SK-N-SH (cell line): ENCODE measurements at regions not wholly inside any gene's neighbourhood (a gene's known extent, or its start where the extent isn't known, plus 50 kb on each side); places are given as distances from the start of the nearest gene placed in this dataset.
A peak's percentile ranks its signal among the peaks of the same experiment; 100 is the strongest.

Source experiments
- CTCF ChIA-PET: fragments of 300-600, 350-600 bp; formaldehyde crosslinking; extraction: SDS; loops from one replicate; lab custom pipeline; 2021; lab: Yijun Ruan, JAX
- POLR2A ChIA-PET: fragments of 350-600 bp; sonication (Branson Sonifier 250); formaldehyde crosslinking; extraction: SDS; loops from one replicate; lab custom pipeline; 2020; ENCODE audit warnings: antibody characterized with exemption, inconsistent platforms; lab: Yijun Ruan, JAX
- DNase-seq: peaks from one replicate; pipeline ENCODE4 v3.0.0; 2012
- H2AFZ ChIP-seq: fragments of 200-600 bp; sonication (generic); 2 replicates; pipeline ENCODE4 v1.8.1; 2016; ENCODE audit warnings: antibody characterized with exemption, mild to moderate bottlenecking, low read depth
- H3F3A ChIP-seq: fragments of 200-600 bp; sonication (generic); replicated peaks from 2 replicates; pipeline ENCODE3; 2016; ENCODE audit warnings: antibody characterized with exemption, mild to moderate bottlenecking; ENCODE audit not compliant: insufficient read depth
- H3K27ac ChIP-seq, 2 experiments: fragments of 200-500 bp in 1 of 2; fragments of 200-600 bp in 1 of 2; sonication (Bioruptor generic) in 1 of 2; sonication (generic), shearing (Covaris generic) in 1 of 2; 2 replicates each; pipeline versions ENCODE4 v1.5.1 to v1.6.1; 2014 to 2016; ENCODE audit warnings: low read depth in 2 of 2, inconsistent platforms in 1 of 2, low read length in 1 of 2, mild to moderate bottlenecking in 1 of 2, mixed read lengths in 1 of 2
- H3K27me3 ChIP-seq: fragments of 200-600 bp; sonication (generic), shearing (Covaris generic); 2 replicates; pipeline ENCODE4 v1.6.1; 2016; ENCODE audit warnings: mixed run types; ENCODE audit not compliant: insufficient read depth
- H3K36me3 ChIP-seq, 2 experiments: fragments of 200-500 bp in 1 of 2; fragments of 200-600 bp in 1 of 2; sonication (Bioruptor generic) in 1 of 2; sonication (generic) in 1 of 2; replicated peaks in 1 of 2; 2 replicates each; pipeline versions ENCODE3 to v1.5.1; 2014 to 2016; ENCODE audit warnings: low read length in 1 of 2, mild to moderate bottlenecking in 1 of 2; ENCODE audit not compliant: insufficient read depth in 2 of 2, control insufficient read depth in 1 of 2
- H3K4me1 ChIP-seq, 2 experiments: fragments of 200-500 bp in 1 of 2; fragments of 200-600 bp in 1 of 2; sonication (Bioruptor generic) in 1 of 2; sonication (generic), shearing (Covaris generic) in 1 of 2; 2 replicates each; pipeline versions ENCODE4 v1.5.1 to v1.6.1; 2014 to 2016; ENCODE audit warnings: low read depth in 1 of 2, low read length in 1 of 2, mixed run types in 1 of 2; ENCODE audit not compliant: insufficient read depth in 2 of 2, control insufficient read depth in 1 of 2
- H3K4me2 ChIP-seq: fragments of 200-600 bp; sonication (generic), shearing (Covaris generic); 2 replicates; pipeline ENCODE4 v1.6.1; 2017; ENCODE audit warnings: mixed run types
- H3K4me3 ChIP-seq, 2 experiments: fragments of 200-500 bp in 1 of 2; fragments of 200-600 bp in 1 of 2; sonication (Bioruptor generic) in 1 of 2; sonication (generic), shearing (Covaris generic) in 1 of 2; 2 replicates each; pipeline versions ENCODE4 v1.5.1 to v1.8.1; 2014 to 2016; ENCODE audit warnings: low read depth in 2 of 2, inconsistent platforms in 1 of 2, low read length in 1 of 2, mild to moderate bottlenecking in 1 of 2, mixed read lengths in 1 of 2, moderate library complexity in 1 of 2
- H3K79me2 ChIP-seq: fragments of 200-600 bp; sonication (generic); 2 replicates; pipeline ENCODE4 v1.8.1; 2017; ENCODE audit warnings: mild to moderate bottlenecking; ENCODE audit not compliant: insufficient read depth
- H3K9ac ChIP-seq: fragments of 200-600 bp; sonication (generic); 2 replicates; pipeline ENCODE4 v1.6.1; 2017; ENCODE audit warnings: mixed run types
- H3K9me2 ChIP-seq: fragments of 200-600 bp; sonication (generic); 2 replicates; pipeline ENCODE4 v1.6.1; 2017; ENCODE audit warnings: mixed run types
- H3K9me3 ChIP-seq: fragments of 200-600 bp; sonication (generic); 2 replicates; pipeline ENCODE4 v1.6.1; 2017; ENCODE audit warnings: mixed run types, mild to moderate bottlenecking, moderate library complexity
- H4K20me1 ChIP-seq: fragments of 200-600 bp; sonication (generic); 2 replicates; pipeline ENCODE4 v1.6.1; 2017; ENCODE audit warnings: mild to moderate bottlenecking, mixed run types; ENCODE audit not compliant: insufficient read depth
- CHD2 ChIP-seq: fragments of 150-350 bp; IDR thresholded peaks from 2 replicates; pipeline ENCODE4 v1.6.1; 2018; ENCODE audit warnings: low read length; ENCODE audit not compliant: partially characterized antibody
- ELF1 ChIP-seq: IDR thresholded peaks from 2 replicates; pipeline ENCODE4 v1.4.0; 2012
- EP300 ChIP-seq, 2 experiments: IDR thresholded peaks; 2 replicates each; pipeline versions ENCODE4 v1.4.0 to v1.6.1; 2012; ENCODE audit warnings: borderline replicate concordance in 1 of 2, low read depth in 1 of 2, low read length in 1 of 2
- EZH2phosphoT487 ChIP-seq: fragments of 200-600 bp; sonication (generic); IDR thresholded peaks from 2 replicates; pipeline ENCODE4 v1.6.1; 2017; ENCODE audit warnings: low read depth, mixed run types, mild to moderate bottlenecking, antibody characterized with exemption, moderate library complexity, borderline replicate concordance
- FOSL2 ChIP-seq: IDR thresholded peaks from 2 replicates; pipeline ENCODE4 v1.4.0; 2012; ENCODE audit warnings: low read depth, mild to moderate bottlenecking, moderate library complexity, borderline replicate concordance
- FOXJ3 ChIP-seq: sonication (generic); formaldehyde crosslinking; IDR thresholded peaks from 2 replicates; pipeline ENCODE4 v1.5.1; 2020; ENCODE audit warnings: mild to moderate bottlenecking, missing genetic modification reagents
- FOXM1 ChIP-seq: IDR thresholded peaks from 2 replicates; pipeline ENCODE4 v1.4.0; 2012; ENCODE audit warnings: low read depth, mild to moderate bottlenecking
- GABPA ChIP-seq: IDR thresholded peaks from 2 replicates; pipeline ENCODE4 v1.4.0; 2012; ENCODE audit warnings: low read depth, mild to moderate bottlenecking
- JUND ChIP-seq: IDR thresholded peaks from 2 replicates; pipeline ENCODE4 v1.4.0; 2012
- MEF2A ChIP-seq: IDR thresholded peaks from 2 replicates; pipeline ENCODE4 v1.4.0; 2012; ENCODE audit warnings: low read depth, borderline replicate concordance
- NFIC ChIP-seq: IDR thresholded peaks from 2 replicates; pipeline ENCODE4 v1.4.0; 2012; ENCODE audit warnings: borderline replicate concordance
- RAD21 ChIP-seq: IDR thresholded peaks from 2 replicates; pipeline ENCODE4 v1.6.1; 2012; ENCODE audit warnings: mild to moderate bottlenecking, low read length
- RCOR1 ChIP-seq: fragments of 150-350 bp; IDR thresholded peaks from 2 replicates; pipeline ENCODE4 v1.6.1; 2017; ENCODE audit warnings: antibody characterized with exemption, low read length
- RFX5 ChIP-seq: IDR thresholded peaks from 2 replicates; pipeline ENCODE4 v1.6.1; 2012; ENCODE audit warnings: mild to moderate bottlenecking, improper control_type of control experiment, low read length
- RXRA ChIP-seq: IDR thresholded peaks from 2 replicates; pipeline ENCODE4 v1.4.0; 2012; ENCODE audit warnings: low read depth, mild to moderate bottlenecking, borderline replicate concordance
- TAF1 ChIP-seq: IDR thresholded peaks from 2 replicates; pipeline ENCODE4 v1.6.1; 2012; ENCODE audit warnings: low read depth, mild to moderate bottlenecking, low read length, moderate library complexity, borderline replicate concordance
- TCF12 ChIP-seq: IDR thresholded peaks from 2 replicates; pipeline ENCODE4 v1.4.0; 2012
- TEAD4 ChIP-seq: IDR thresholded peaks from 2 replicates; pipeline ENCODE4 v1.4.0; 2012; ENCODE audit warnings: mild to moderate bottlenecking, borderline replicate concordance; ENCODE audit not compliant: insufficient read depth
- WGBS: methylation state at CpG from one replicate; pipeline ENCODE4 v1.1.6; 2017; ENCODE audit warnings: low lambda C conversion rate; 5-methylcytosine and 5-hydroxymethylcytosine counted together
- TF ChIP-seq, protein P1 (sequence below): IDR thresholded peaks from 2 replicates; pipeline ENCODE4 v1.4.0; 2012; ENCODE audit warnings: low read depth, borderline replicate concordance
- TF ChIP-seq, protein P2 (sequence below): fragments of 150-350 bp; IDR thresholded peaks from 2 replicates; pipeline ENCODE4 v1.6.1; 2016; ENCODE audit warnings: mild to moderate bottlenecking, low read depth, low read length
- TF ChIP-seq, protein P3 (sequence below): IDR thresholded peaks from 2 replicates; pipeline ENCODE4 v1.4.0; 2012; ENCODE audit warnings: low read depth, borderline replicate concordance
- TF ChIP-seq, protein P4 (sequence below): IDR thresholded peaks from 2 replicates; pipeline ENCODE4; 2012

DNA sequence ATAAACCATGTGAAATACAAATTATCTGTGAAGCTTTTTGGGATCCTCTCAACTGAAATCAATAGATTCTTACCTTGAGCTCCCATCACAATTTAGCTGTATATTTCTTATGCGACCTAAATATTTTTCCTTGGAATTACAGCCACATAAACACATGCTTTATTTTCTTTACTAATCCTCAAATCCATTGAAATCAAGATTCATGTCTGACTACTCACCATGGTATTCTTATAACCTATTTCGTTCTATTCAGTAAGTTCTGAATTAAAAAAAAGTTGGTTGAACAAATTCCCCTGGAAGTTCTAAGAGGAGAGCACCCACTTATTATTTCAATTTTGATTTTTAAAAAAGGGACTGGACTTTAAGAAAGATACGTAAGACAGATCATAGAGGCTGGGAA is 292.1 kb upstream of the ATP2B1 start (continued):
- TF ChIP-seq, protein P1, sequence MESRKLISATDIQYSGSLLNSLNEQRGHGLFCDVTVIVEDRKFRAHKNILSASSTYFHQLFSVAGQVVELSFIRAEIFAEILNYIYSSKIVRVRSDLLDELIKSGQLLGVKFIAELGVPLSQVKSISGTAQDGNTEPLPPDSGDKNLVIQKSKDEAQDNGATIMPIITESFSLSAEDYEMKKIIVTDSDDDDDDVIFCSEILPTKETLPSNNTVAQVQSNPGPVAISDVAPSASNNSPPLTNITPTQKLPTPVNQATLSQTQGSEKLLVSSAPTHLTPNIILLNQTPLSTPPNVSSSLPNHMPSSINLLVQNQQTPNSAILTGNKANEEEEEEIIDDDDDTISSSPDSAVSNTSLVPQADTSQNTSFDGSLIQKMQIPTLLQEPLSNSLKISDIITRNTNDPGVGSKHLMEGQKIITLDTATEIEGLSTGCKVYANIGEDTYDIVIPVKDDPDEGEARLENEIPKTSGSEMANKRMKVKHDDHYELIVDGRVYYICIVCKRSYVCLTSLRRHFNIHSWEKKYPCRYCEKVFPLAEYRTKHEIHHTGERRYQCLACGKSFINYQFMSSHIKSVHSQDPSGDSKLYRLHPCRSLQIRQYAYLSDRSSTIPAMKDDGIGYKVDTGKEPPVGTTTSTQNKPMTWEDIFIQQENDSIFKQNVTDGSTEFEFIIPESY, result no peak
- TF ChIP-seq FOXJ3 (CRISPR knock-in tag), result no peak

DNA sequence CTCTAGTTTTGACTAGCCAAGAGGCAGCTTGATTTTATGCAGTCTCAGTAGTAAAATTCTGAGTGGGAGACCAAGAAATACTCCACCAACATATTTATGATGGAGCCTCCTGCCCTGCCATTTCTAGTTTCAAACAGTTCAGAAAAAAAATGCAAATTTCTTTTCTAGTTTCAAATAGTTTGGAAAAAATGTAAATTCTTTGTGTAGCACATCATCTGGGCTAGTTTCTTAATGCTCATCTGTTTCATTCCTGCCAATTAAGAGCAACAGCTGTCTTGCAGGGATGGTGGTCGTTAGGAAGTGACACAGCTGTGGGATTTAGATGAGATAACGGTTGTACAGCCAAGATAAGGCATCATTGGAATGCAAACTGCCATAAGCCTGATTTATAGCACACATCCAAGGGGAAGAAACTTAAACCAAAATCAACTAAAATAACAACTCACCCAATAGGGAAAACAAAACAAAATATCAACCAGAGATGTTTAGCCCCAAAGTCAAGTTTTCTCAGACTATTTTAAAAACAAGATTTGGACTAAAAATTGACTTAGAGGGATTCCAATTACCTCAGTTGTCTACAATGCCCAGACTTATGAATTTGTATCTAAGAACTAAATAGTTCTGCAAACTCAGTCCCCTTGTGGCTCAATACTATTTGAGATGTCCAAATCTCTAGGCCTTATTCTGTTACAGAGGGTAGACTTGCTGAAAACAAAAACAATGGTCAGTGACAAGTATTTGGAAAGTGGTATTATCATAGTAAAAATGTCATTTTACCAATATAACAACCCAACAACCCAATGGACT is 291.3 kb upstream of the ATP2B1 start:
- H3K4me2 ChIP-seq, result no peak overlapping the region
- H2AFZ ChIP-seq, result no peak overlapping the region

DNA sequence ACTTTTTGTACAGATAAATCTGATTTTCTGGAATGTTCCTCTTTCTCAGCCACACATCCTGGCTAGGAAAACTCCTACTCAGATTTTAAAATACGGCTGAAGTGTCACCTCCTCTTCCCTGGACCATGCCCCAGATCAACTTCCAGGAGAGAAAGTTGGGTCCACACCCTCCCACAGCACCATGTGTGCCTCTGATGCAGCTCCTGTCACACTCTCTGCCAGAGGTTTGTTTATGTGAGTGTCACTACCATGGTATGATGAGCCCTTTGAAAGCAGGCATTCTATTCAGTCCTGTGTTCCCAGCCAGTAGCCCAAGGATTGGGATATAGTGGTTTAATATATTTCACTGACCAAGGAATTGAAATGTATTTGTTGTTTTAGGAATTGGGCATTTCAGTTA is 287.2 kb upstream of the ATP2B1 start:
- H3K4me1 ChIP-seq, result no peaks in the 10 kb centered on the region; a peak in 2 of 4 replicates
- H3K27ac ChIP-seq, result no peak overlapping the region
- no peaks in the 10 kb centered on the region for H3K27me3 ChIP-seq
- H3K79me2 ChIP-seq, result no peaks in the 10 kb centered on the region
- no peak overlapping the region for H3K4me2 ChIP-seq
- ChIA-PET POLR2A (no interaction called here), CTCF (no interaction called here)
- no peaks in the 10 kb centered on the region for H3K36me3 ChIP-seq
- WGBS, result 87% methylated on average over 1 of the region's 1 CpG
- no peak overlapping the region for H3K9ac ChIP-seq
- H3K9me2 ChIP-seq, result no peaks in the 10 kb centered on the region
- peaks cover 4% of the 10 kb centered on the region for H3F3A ChIP-seq
- no peak overlapping the region for H2AFZ ChIP-seq
- H4K20me1 ChIP-seq, result no peaks in the 10 kb centered on the region
- H3K9me3 ChIP-seq, result no peaks in the 10 kb centered on the region
- DNase-seq, result no peak
- no peak overlapping the region for H3K4me3 ChIP-seq
- TF ChIP-seq NFIC (no peak), EZH2phosphoT487 (no peak), RCOR1 (no peak), RFX5 (no peak), CHD2 (no peak), ELF1 (no peak)
- TF ChIP-seq, protein P2, sequence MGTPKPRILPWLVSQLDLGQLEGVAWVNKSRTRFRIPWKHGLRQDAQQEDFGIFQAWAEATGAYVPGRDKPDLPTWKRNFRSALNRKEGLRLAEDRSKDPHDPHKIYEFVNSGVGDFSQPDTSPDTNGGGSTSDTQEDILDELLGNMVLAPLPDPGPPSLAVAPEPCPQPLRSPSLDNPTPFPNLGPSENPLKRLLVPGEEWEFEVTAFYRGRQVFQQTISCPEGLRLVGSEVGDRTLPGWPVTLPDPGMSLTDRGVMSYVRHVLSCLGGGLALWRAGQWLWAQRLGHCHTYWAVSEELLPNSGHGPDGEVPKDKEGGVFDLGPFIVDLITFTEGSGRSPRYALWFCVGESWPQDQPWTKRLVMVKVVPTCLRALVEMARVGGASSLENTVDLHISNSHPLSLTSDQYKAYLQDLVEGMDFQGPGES, result no peak
- TF ChIP-seq, protein P3, sequence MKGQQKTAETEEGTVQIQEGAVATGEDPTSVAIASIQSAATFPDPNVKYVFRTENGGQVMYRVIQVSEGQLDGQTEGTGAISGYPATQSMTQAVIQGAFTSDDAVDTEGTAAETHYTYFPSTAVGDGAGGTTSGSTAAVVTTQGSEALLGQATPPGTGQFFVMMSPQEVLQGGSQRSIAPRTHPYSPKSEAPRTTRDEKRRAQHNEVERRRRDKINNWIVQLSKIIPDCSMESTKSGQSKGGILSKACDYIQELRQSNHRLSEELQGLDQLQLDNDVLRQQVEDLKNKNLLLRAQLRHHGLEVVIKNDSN, result no peak

More for the DNA sequence above, 291.3 kb upstream of the ATP2B1 start:
- Histone ChIP-seq H3F3A (peaks cover 4% of the 10 kb centered on the region), H3K9ac (no peak overlapping the region), H3K9me3 (no peaks in the 10 kb centered on the region), H3K9me2 (no peaks in the 10 kb centered on the region), H3K27me3 (no peaks in the 10 kb centered on the region), H3K79me2 (no peaks in the 10 kb centered on the region), H3K4me1 (no peaks in the 10 kb centered on the region; a peak in 2 of 4 replicates), H4K20me1 (no peaks in the 10 kb centered on the region), H3K27ac (peak overlapping the region in 1 of 2 experiments; percentile 64; a peak in 1 of 4 replicates), H3K4me3 (no peak overlapping the region; a peak in 1 of 4 replicates), H3K36me3 (no peaks in the 10 kb centered on the region)
- no peak for DNase-seq
- TF ChIP-seq RFX5, result no peak
- TF ChIP-seq EP300 (IDR thresholded peaks at IDR 0.05; ENCODE audit: borderline replicate concordance in 1 of 2, low read depth in 1 of 2, low read length in 1 of 2), result peak in 1 of 2 experiments; percentile 67; a peak in 1 of 4 replicates
- peak; percentile 50 for TF ChIP-seq NFIC
- no peak for TF ChIP-seq FOXJ3 (CRISPR knock-in tag)
- TF ChIP-seq TEAD4, result peak; percentile 64; the same call in 1 of the 2 replicates
- peak; percentile 68 for TF ChIP-seq JUND
- TF ChIP-seq, protein P4, sequence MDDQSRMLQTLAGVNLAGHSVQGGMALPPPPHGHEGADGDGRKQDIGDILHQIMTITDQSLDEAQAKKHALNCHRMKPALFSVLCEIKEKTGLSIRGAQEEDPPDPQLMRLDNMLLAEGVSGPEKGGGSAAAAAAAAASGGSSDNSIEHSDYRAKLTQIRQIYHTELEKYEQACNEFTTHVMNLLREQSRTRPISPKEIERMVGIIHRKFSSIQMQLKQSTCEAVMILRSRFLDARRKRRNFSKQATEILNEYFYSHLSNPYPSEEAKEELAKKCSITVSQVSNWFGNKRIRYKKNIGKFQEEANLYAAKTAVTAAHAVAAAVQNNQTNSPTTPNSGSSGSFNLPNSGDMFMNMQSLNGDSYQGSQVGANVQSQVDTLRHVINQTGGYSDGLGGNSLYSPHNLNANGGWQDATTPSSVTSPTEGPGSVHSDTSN, result peak; percentile 86
- no peak for TF ChIP-seq RCOR1
- peak; percentile 64; the same call in 1 of the 2 replicates for TF ChIP-seq FOXM1
- TF ChIP-seq FOSL2, result peak; percentile 30; the same call in 1 of the 2 replicates
- no peak for TF ChIP-seq GABPA
- TF ChIP-seq RAD21, result no peak
- TF ChIP-seq MEF2A, result 0 out of 2 replicates have a peak, but pooled peaks have one; percentile 15
- peak; percentile 88 for TF ChIP-seq TCF12
- no peak for TF ChIP-seq TAF1
- no peak for TF ChIP-seq RXRA
- CTCF ChIA-PET, result interaction anchor here (0.9 kb wide), 1 partner anchor 15 kb away, joined by 3 read pairs; no protein-coding TSS in a partner anchor
- WGBS, result 16% methylated on average over 2 of the region's 2 CpGs
- POLR2A ChIA-PET, result no interaction called here
